Endothelial cell of umbilical vein (primary cell): ENCODE measurements at regions not wholly inside any gene's neighbourhood (a gene's known extent, or its start where the extent isn't known, plus 50 kb on each side); places are given as distances from the start of the nearest gene placed in this dataset.

Experiments used
- BruUV-seq: library from RNA; stranded (reverse); fragments of 400-500 nt; replicated peaks from 2 replicates; lab custom pipeline; 2021; lab: Mats Ljungman, UMichigan
- CTCF ChIA-PET: fragments of 300-600, 350-600 bp; sonication (Branson Sonifier 250); formaldehyde crosslinking; loops from one replicate; lab custom pipeline; 2021; ENCODE audit warnings: antibody characterized with exemption, inconsistent platforms; lab: Charles Lee
- POLR2A ChIA-PET: fragments of 300-600, 350-600 bp; sonication (Branson Sonifier 250); formaldehyde crosslinking; loops from one replicate; lab custom pipeline; 2021; ENCODE audit warnings: antibody characterized with exemption, inconsistent platforms; lab: Charles Lee
- DNase-seq: peaks from one replicate; pipeline ENCODE4 v3.0.0-alpha.2; 2011; ENCODE audit warnings: low read depth, low spot score
- FAIRE-seq: peaks from 2 replicates; lab custom pipeline; 2011; peaks lifted over from hg19 to GRCh38; lab: Jason Lieb, UNC
- H2AFZ ChIP-seq: 2 replicates; pipeline ENCODE4 v1.6.0; 2012; ENCODE audit warnings: low read depth, low read length, control low read depth, inconsistent platforms
- H3K27ac ChIP-seq: 2 replicates; pipeline ENCODE4 v1.5.1; 2011; ENCODE audit warnings: low read depth, mild to moderate bottlenecking, control low read depth, low read length, moderate library complexity; ENCODE audit not compliant: insufficient read depth
- H3K27me3 ChIP-seq, 2 experiments: 2 replicates each; pipeline versions ENCODE4 v1.6.0 to v1.6.1; 2011; ENCODE audit warnings: low read length in 2 of 2, mixed read lengths in 1 of 2; ENCODE audit not compliant: control insufficient read depth in 2 of 2, insufficient read depth in 2 of 2
- H3K36me3 ChIP-seq, 2 experiments: 2 replicates in 1 of 2; 3 replicates in 1 of 2; pipeline ENCODE4 v1.5.1; 2011; ENCODE audit warnings: low read length in 2 of 2, mild to moderate bottlenecking in 1 of 2, moderate library complexity in 1 of 2; ENCODE audit not compliant: control insufficient read depth in 2 of 2, insufficient read depth in 2 of 2; ENCODE audit errors: extremely low read depth in 1 of 2
- H3K4me1 ChIP-seq: 3 replicates; pipeline ENCODE4 v1.5.1; 2011; ENCODE audit warnings: mild to moderate bottlenecking, low read length; ENCODE audit not compliant: control insufficient read depth, insufficient read depth; ENCODE audit errors: extremely low read depth
- H3K4me2 ChIP-seq: 2 replicates; pipeline ENCODE4 v1.6.1; 2011; ENCODE audit warnings: low read length, control low read depth, mixed read lengths; ENCODE audit not compliant: insufficient read depth
- H3K4me3 ChIP-seq, 3 experiments: fragments of 200-600 bp in 1 of 3; sonication (generic), shearing (Covaris generic) in 1 of 3; replicated peaks in 1 of 3; 2 replicates each; pipeline ENCODE4 v1.5.1; 2011 to 2016; ENCODE audit warnings: control low read depth in 3 of 3, low read length in 3 of 3, mild to moderate bottlenecking in 2 of 3, inconsistent platforms in 1 of 3, low read depth in 1 of 3, moderate library complexity in 1 of 3; ENCODE audit not compliant: insufficient read depth in 1 of 3
- H3K79me2 ChIP-seq: 2 replicates; pipeline ENCODE4 v1.6.0; 2012; ENCODE audit warnings: low read length, inconsistent platforms; ENCODE audit not compliant: control insufficient read depth, insufficient read depth
- H3K9ac ChIP-seq: replicated peaks from 2 replicates; pipeline ENCODE3; 2011; ENCODE audit warnings: low read length, control low read depth; ENCODE audit not compliant: insufficient read depth; ENCODE audit errors: extremely low read depth
- H3K9me1 ChIP-seq: replicated peaks from 3 replicates; pipeline ENCODE4 v1.6.0; 2011; ENCODE audit warnings: mild to moderate bottlenecking, low read length; ENCODE audit not compliant: control insufficient read depth, insufficient read depth; ENCODE audit errors: extremely low read depth
- H3K9me3 ChIP-seq: replicated peaks from 2 replicates; pipeline ENCODE4 v1.5.1; 2012; ENCODE audit warnings: low read length, inconsistent platforms; ENCODE audit not compliant: control insufficient read depth, insufficient read depth
- H4K20me1 ChIP-seq: replicated peaks from 2 replicates; pipeline ENCODE3; 2011; ENCODE audit warnings: mild to moderate bottlenecking, low read length; ENCODE audit not compliant: control insufficient read depth, insufficient read depth; ENCODE audit errors: extremely low read depth
- EZH2 ChIP-seq: IDR thresholded peaks from 2 replicates; pipeline ENCODE4 v1.6.1; 2012; ENCODE audit warnings: borderline replicate concordance, low read depth, mild to moderate bottlenecking, moderate library complexity, low read length, inconsistent platforms; ENCODE audit not compliant: severe bottlenecking
- FOS ChIP-seq: IDR thresholded peaks from 2 replicates; pipeline ENCODE4 v1.6.1; 2011; ENCODE audit warnings: mild to moderate bottlenecking, low read length, moderate library complexity, borderline replicate concordance; ENCODE audit not compliant: insufficient read depth
- GATA2 ChIP-seq: IDR thresholded peaks from 2 replicates; pipeline ENCODE4 v1.7.0; 2011; ENCODE audit warnings: low read depth, mild to moderate bottlenecking, moderate library complexity, mixed read lengths, low read length; ENCODE audit not compliant: insufficient read length, insufficient read depth
- JUN ChIP-seq: IDR thresholded peaks from 2 replicates; pipeline ENCODE4 v1.6.1; 2011; ENCODE audit warnings: borderline replicate concordance, low read depth; ENCODE audit not compliant: insufficient read length, insufficient read depth
- MYC ChIP-seq: IDR thresholded peaks from one replicate; pipeline ENCODE4 v1.6.1; 2011; ENCODE audit warnings: mild to moderate bottlenecking, low read depth, low read length
- POLR2A ChIP-seq: IDR thresholded peaks from 2 replicates; pipeline ENCODE4 v1.6.1; 2012; ENCODE audit warnings: low read depth, mild to moderate bottlenecking, control low read depth, low read length
- POLR2AphosphoS5 ChIP-seq: IDR thresholded peaks from 2 replicates; pipeline ENCODE4 v1.6.1; 2012; ENCODE audit warnings: low read depth, mild to moderate bottlenecking, control low read depth, low read length, moderate library complexity; ENCODE audit not compliant: insufficient read depth
- dilution Hi-C: fragments of 300-500 bp; cut with MboI; formaldehyde crosslinking; loops from one replicate; pipeline ENCODE4 v1.15.0; 2019; ENCODE audit warnings: low sequenced_read_pairs; ENCODE audit not compliant: extremely low pct_ligation_motif_present
- intact Hi-C: fragments of 100-400 bp; cut with micrococcal nuclease; formaldehyde crosslinking; loops from one replicate; pipeline ENCODE4 v1.10.0; 2022
- TF ChIP-seq, protein P1 (sequence below), 2 donors: IDR thresholded peaks; 1 replicate in 1 of 2; 2 replicates in 1 of 2; pipeline ENCODE4 v1.5.1; 2011; ENCODE audit warnings: low read length in 2 of 2, mild to moderate bottlenecking in 2 of 2, moderate library complexity in 2 of 2, control low read depth in 1 of 2, inconsistent platforms in 1 of 2, low read depth in 1 of 2; ENCODE audit not compliant: insufficient read depth in 1 of 2; ENCODE audit errors: extremely low read depth in 1 of 2
- TF ChIP-seq, protein P2 (sequence below): IDR thresholded peaks from 2 replicates; pipeline ENCODE4 v1.6.1; 2011; ENCODE audit not compliant: insufficient read depth, insufficient read length

GRCh38 chr4:27789773-27790172, 929.1 kb downstream of the STIM2 start:
- H3K79me2 ChIP-seq, result no peaks in the 10 kb centered on the region
- no peak overlapping the region for H3K9ac ChIP-seq
- FAIRE-seq (no peak), DNase-seq (no peak)
- POLR2A ChIA-PET, result no interaction called here
- TF ChIP-seq GATA2 (no peak), FOS (no peak), POLR2AphosphoS5 (no peak), JUN (no peak), EZH2 (no peak), POLR2A (no peak), MYC (no peak)
- TF ChIP-seq, protein P1, sequence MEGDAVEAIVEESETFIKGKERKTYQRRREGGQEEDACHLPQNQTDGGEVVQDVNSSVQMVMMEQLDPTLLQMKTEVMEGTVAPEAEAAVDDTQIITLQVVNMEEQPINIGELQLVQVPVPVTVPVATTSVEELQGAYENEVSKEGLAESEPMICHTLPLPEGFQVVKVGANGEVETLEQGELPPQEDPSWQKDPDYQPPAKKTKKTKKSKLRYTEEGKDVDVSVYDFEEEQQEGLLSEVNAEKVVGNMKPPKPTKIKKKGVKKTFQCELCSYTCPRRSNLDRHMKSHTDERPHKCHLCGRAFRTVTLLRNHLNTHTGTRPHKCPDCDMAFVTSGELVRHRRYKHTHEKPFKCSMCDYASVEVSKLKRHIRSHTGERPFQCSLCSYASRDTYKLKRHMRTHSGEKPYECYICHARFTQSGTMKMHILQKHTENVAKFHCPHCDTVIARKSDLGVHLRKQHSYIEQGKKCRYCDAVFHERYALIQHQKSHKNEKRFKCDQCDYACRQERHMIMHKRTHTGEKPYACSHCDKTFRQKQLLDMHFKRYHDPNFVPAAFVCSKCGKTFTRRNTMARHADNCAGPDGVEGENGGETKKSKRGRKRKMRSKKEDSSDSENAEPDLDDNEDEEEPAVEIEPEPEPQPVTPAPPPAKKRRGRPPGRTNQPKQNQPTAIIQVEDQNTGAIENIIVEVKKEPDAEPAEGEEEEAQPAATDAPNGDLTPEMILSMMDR (IDR thresholded peaks at IDR 0.05; ENCODE audit: extremely low read depth in 1 of 2, insufficient read depth in 1 of 2, low read depth in 1 of 2, low read length in 2 of 2), result no peak
- TF ChIP-seq, protein P2, sequence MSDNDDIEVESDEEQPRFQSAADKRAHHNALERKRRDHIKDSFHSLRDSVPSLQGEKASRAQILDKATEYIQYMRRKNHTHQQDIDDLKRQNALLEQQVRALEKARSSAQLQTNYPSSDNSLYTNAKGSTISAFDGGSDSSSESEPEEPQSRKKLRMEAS, result no peak
- H3K4me2 ChIP-seq, result no peak overlapping the region
- H3K9me3 ChIP-seq, result no peaks in the 10 kb centered on the region
- H3K36me3 ChIP-seq, result no peaks in the 10 kb centered on the region
- CTCF ChIA-PET, result no interaction called here
- H3K9me1 ChIP-seq, result no peaks in the 10 kb centered on the region
- no peaks in the 10 kb centered on the region for H4K20me1 ChIP-seq
- intact Hi-C loops (no loop called here), dilution Hi-C loops (no loop called here)
- no peaks in the 10 kb centered on the region for H3K4me1 ChIP-seq
- H3K27me3 ChIP-seq, result no peaks in the 10 kb centered on the region
- no peak overlapping the region for H2AFZ ChIP-seq
- BruUV-seq, result no TSS peak
- no peak overlapping the region for H3K27ac ChIP-seq
- H3K4me3 ChIP-seq, result no peak overlapping the region
